ENCODE measurements at regions not wholly inside any gene's neighbourhood (a gene's known extent, or its start where the extent isn't known, plus 50 kb on each side); places are given as distances from the start of the nearest gene placed in this dataset.

DNA sequence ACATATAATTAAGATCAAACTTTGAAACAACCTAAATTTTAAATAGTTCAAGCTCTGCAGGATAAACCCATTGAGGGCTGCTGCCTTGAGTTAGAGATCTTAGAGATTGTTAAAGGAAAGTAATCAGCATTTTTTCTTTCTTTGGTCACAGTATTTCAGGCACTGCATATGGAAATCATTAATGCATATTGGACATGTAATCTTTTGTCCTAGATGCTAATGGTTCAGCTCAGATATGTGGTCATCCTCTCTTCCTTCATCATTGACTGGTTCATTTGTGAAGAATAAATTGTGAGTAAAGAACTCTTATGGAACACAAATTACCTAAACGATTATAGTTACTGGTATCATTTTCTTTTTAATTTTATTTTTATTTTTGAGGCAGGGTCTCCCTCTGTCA lies 82.0 kb upstream of the PRLR start:
- TF ChIP-seq EZH2phosphoT487 (conservative IDR thresholded peaks at IDR 0.05; ENCODE audit: low read length), result no peak
- TF ChIP-seq, protein P1, sequence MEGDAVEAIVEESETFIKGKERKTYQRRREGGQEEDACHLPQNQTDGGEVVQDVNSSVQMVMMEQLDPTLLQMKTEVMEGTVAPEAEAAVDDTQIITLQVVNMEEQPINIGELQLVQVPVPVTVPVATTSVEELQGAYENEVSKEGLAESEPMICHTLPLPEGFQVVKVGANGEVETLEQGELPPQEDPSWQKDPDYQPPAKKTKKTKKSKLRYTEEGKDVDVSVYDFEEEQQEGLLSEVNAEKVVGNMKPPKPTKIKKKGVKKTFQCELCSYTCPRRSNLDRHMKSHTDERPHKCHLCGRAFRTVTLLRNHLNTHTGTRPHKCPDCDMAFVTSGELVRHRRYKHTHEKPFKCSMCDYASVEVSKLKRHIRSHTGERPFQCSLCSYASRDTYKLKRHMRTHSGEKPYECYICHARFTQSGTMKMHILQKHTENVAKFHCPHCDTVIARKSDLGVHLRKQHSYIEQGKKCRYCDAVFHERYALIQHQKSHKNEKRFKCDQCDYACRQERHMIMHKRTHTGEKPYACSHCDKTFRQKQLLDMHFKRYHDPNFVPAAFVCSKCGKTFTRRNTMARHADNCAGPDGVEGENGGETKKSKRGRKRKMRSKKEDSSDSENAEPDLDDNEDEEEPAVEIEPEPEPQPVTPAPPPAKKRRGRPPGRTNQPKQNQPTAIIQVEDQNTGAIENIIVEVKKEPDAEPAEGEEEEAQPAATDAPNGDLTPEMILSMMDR (IDR thresholded peaks at IDR 0.05; ENCODE audit: insufficient read depth, low read length, poor library complexity, severe bottlenecking), result no peak
- H3K36me3 ChIP-seq (ENCODE audit: low read length), result no peaks in the 10 kb centered on the region
- H3K9me3 ChIP-seq (ENCODE audit: insufficient read depth, low read length), result no peaks in the 10 kb centered on the region
- no peaks in the 10 kb centered on the region for H3K9me2 ChIP-seq (replicated peaks; ENCODE audit: insufficient read depth, low read length)
- no peak overlapping the region for H3K4me3 ChIP-seq (ENCODE audit: insufficient read depth, low read length, poor library complexity, severe bottlenecking)
- no peak overlapping the region for H3K9ac ChIP-seq (ENCODE audit: low read length)
- H2AFZ ChIP-seq (ENCODE audit: low read depth, low read length, severe bottlenecking), result no peak overlapping the region
- H3K27ac ChIP-seq (ENCODE audit: low read depth, low read length), result no peak overlapping the region
- no peak overlapping the region for H3K4me2 ChIP-seq (ENCODE audit: low read depth, low read length, poor library complexity, severe bottlenecking)
- H3K79me2 ChIP-seq (ENCODE audit: insufficient read depth, low read length), result no peaks in the 10 kb centered on the region
- no peaks in the 10 kb centered on the region for H3F3A ChIP-seq (ENCODE audit: insufficient read depth)
- no peaks in the 10 kb centered on the region for H4K20me1 ChIP-seq (ENCODE audit: low read depth, low read length)
- H3K27me3 ChIP-seq (ENCODE audit: low read length), result no peaks in the 10 kb centered on the region

DNA sequence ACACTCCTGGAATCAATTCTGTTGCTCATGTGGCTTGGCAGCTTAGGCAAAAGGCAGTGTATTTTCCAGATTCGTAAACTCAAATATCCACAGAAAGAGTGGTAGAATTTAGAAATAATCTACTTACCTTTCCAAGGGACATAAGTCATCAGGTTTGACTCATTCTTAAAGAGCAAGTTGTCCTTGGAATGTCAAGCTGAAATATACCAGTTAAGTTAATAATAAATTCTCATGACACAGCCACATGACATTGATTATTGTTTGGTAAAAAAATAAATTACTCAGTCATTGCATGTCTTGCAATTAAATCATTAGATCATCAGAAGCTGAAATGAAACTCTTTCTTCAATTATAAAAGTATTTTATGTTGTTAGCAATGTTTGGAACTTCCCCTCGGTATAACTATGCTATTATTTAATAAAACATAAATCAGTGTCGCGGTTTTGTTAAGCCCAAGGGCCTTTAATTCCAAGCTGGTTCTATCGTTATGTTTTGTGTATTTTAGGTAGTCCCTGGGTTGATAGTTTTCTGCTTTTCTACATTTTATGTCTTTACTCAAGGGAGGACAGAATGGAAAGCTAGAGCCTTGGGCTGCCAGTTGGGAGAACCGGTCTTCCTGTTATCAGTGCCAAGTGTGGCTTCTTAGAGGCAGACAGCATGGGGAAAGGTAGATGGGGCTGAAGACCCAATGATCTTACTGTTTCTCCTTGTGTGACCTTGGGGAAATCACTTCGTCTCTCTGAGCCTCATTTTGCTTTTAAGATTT lies 79.3 kb upstream of the PRLR start:
- Histone ChIP-seq H3K27ac (ENCODE audit: low read depth, low read length) (no peak overlapping the region), H3K9ac (ENCODE audit: low read length) (no peak overlapping the region), H3K9me3 (ENCODE audit: insufficient read depth, low read length) (no peaks in the 10 kb centered on the region), H3K79me2 (ENCODE audit: insufficient read depth, low read length) (no peaks in the 10 kb centered on the region), H3F3A (ENCODE audit: insufficient read depth) (no peaks in the 10 kb centered on the region), H3K27me3 (ENCODE audit: low read length) (no peaks in the 10 kb centered on the region), H2AFZ (ENCODE audit: low read depth, low read length, severe bottlenecking) (no peak overlapping the region), H3K4me2 (ENCODE audit: low read depth, low read length, poor library complexity, severe bottlenecking) (no peak overlapping the region), H3K4me3 (ENCODE audit: insufficient read depth, low read length, poor library complexity, severe bottlenecking) (no peak overlapping the region), H3K9me2 (replicated peaks; ENCODE audit: insufficient read depth, low read length) (no peaks in the 10 kb centered on the region), H4K20me1 (ENCODE audit: low read depth, low read length) (no peaks in the 10 kb centered on the region), H3K36me3 (ENCODE audit: low read length) (no peaks in the 10 kb centered on the region)
- TF ChIP-seq, protein P1 (IDR thresholded peaks at IDR 0.05; ENCODE audit: insufficient read depth, low read length, poor library complexity, severe bottlenecking), result no peak
- TF ChIP-seq EZH2phosphoT487 (conservative IDR thresholded peaks at IDR 0.05; ENCODE audit: low read length), result no peak

DNA sequence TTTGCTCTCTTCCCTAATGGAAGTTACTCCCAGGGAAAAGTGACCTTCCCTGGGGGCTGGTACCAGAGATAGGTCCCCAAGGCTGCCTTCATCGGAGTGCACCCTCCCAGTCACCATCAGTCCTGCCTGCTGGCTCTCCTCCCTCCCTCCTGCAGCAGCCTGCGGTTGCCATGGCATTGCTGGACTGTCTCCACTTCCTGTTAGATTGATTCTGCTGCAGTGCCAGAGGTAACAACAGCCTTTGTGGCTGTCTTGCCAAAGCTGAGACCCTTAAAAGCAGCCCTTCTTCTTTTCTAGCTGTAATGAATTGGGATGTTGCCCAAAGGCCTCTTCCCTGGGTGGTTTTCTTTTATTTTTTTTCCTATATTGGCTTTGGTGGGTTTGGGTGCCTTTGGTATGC lies 78.1 kb upstream of the PRLR start:
- no peaks in the 10 kb centered on the region for H4K20me1 ChIP-seq (ENCODE audit: low read depth, low read length)
- no peak overlapping the region for H3K9ac ChIP-seq (ENCODE audit: low read length)
- no peaks in the 10 kb centered on the region for H3K9me2 ChIP-seq (replicated peaks; ENCODE audit: insufficient read depth, low read length)
- no peaks in the 10 kb centered on the region for H3K9me3 ChIP-seq (ENCODE audit: insufficient read depth, low read length)
- no peak overlapping the region for H3K4me3 ChIP-seq (ENCODE audit: insufficient read depth, low read length, poor library complexity, severe bottlenecking)
- H3K4me2 ChIP-seq (ENCODE audit: low read depth, low read length, poor library complexity, severe bottlenecking), result no peak overlapping the region
- H3K79me2 ChIP-seq (ENCODE audit: insufficient read depth, low read length), result no peaks in the 10 kb centered on the region
- no peaks in the 10 kb centered on the region for H3F3A ChIP-seq (ENCODE audit: insufficient read depth)
- no peak for TF ChIP-seq EZH2phosphoT487 (conservative IDR thresholded peaks at IDR 0.05; ENCODE audit: low read length)
- TF ChIP-seq, protein P1 (IDR thresholded peaks at IDR 0.05; ENCODE audit: insufficient read depth, low read length, poor library complexity, severe bottlenecking), result no peak
- no peak overlapping the region for H3K27ac ChIP-seq (ENCODE audit: low read depth, low read length)
- H3K27me3 ChIP-seq (ENCODE audit: low read length), result no peaks in the 10 kb centered on the region
- no peaks in the 10 kb centered on the region for H3K36me3 ChIP-seq (ENCODE audit: low read length)
- H2AFZ ChIP-seq (ENCODE audit: low read depth, low read length, severe bottlenecking), result no peak overlapping the region
